BLaER1 (cell line): ENCODE measurements at regions not wholly inside any gene's neighbourhood (a gene's known extent, or its start where the extent isn't known, plus 50 kb on each side); places are given as distances from the start of the nearest gene placed in this dataset.

Experiments
- H3K27ac ChIP-seq: shearing (Covaris generic); formaldehyde crosslinking; 2 replicates; pipeline ENCODE4 v1.8.1; 2022
- H3K27me3 ChIP-seq: shearing (Covaris generic); formaldehyde crosslinking; 2 replicates; pipeline ENCODE4 v1.8.1; 2022
- H3K36me3 ChIP-seq: shearing (Covaris generic); formaldehyde crosslinking; 2 replicates; pipeline ENCODE4 v1.8.1; 2022
- H3K4me1 ChIP-seq: shearing (Covaris generic); formaldehyde crosslinking; 2 replicates; pipeline ENCODE4 v1.8.1; 2022
- H3K4me2 ChIP-seq: shearing (Covaris generic); formaldehyde crosslinking; 2 replicates; pipeline ENCODE4 v1.8.1; 2022
- H3K4me3 ChIP-seq: shearing (Covaris generic); formaldehyde crosslinking; 2 replicates; pipeline ENCODE4 v1.8.1; 2022
- H3K9ac ChIP-seq: shearing (Covaris generic); formaldehyde crosslinking; 2 replicates; pipeline ENCODE4 v1.8.1; 2022
- H3K9me3 ChIP-seq: shearing (Covaris generic); formaldehyde crosslinking; 2 replicates; pipeline ENCODE4 v1.8.1; 2022
- H4K20me1 ChIP-seq: shearing (Covaris generic); formaldehyde crosslinking; 2 replicates; pipeline ENCODE4 v1.8.1; 2022
- Cebpa-rat ChIP-seq: shearing (Covaris generic); IDR thresholded peaks from 2 replicates; pipeline ENCODE4 v1.8.1; 2022

DNA sequence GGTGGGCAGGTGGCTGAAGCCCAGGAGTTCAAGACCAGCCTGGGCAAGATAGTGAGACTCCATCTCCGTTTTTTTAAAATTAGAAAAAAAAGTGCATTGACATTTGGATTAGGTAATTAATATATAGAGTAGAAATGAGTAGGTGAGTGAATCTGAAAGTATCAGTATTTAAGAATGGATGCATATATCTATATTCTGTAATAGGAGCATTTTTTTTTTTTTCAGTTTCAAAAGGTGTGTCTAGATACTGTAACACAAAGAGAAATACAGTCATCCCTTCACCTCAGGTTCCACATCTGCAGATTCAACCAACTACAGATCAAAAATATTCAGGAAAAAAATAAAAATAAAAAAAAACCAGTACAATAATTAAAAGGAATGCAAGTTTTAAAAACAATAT lies 50.8 kb downstream of the RBM27 start:
- H4K20me1 ChIP-seq, result peaks cover 19% of the 10 kb centered on the region
- H3K9ac ChIP-seq, result no peak overlapping the region
- H3K27me3 ChIP-seq, result no peaks in the 10 kb centered on the region
- H3K4me3 ChIP-seq, result no peak overlapping the region
- no peak overlapping the region for H3K27ac ChIP-seq
- no peaks in the 10 kb centered on the region for H3K9me3 ChIP-seq
- H3K4me1 ChIP-seq, result peaks cover 5% of the 10 kb centered on the region; the same call in 1 of the 2 replicates
- H3K36me3 ChIP-seq, result peaks cover 77% of the 10 kb centered on the region
- no peak overlapping the region for H3K4me2 ChIP-seq
- TF ChIP-seq Cebpa-rat, result no peak

DNA sequence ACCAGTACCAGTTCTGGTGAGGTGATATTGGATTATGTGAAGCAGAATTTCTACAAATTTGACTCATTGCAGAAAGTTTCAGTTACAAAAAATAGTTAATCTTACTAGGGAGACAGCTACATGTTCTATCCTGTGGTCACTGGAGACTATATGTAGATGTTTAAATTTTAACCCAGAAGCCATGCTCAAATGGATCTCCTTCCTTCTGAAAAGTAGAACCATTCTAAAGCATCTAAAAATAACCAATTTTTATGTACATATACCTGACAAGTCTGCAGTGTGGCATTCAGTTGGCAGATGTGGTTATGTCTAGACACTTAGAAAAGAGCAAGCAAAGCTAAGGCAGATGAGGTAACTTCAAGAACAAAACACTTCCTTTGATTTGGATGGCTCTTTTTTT lies 65.5 kb upstream of the POU4F3 start:
- TF ChIP-seq Cebpa-rat, result no peak
- Histone ChIP-seq H3K4me1 (no peaks in the 10 kb centered on the region), H3K4me3 (no peak overlapping the region), H3K27me3 (no peaks in the 10 kb centered on the region), H3K36me3 (peaks cover 89% of the 10 kb centered on the region), H3K27ac (no peak overlapping the region), H3K9ac (no peak overlapping the region), H4K20me1 (0 out of 2 replicates have a peak, but pooled peaks cover 8% of the 10 kb centered on the region), H3K4me2 (no peak overlapping the region), H3K9me3 (no peaks in the 10 kb centered on the region)

DNA sequence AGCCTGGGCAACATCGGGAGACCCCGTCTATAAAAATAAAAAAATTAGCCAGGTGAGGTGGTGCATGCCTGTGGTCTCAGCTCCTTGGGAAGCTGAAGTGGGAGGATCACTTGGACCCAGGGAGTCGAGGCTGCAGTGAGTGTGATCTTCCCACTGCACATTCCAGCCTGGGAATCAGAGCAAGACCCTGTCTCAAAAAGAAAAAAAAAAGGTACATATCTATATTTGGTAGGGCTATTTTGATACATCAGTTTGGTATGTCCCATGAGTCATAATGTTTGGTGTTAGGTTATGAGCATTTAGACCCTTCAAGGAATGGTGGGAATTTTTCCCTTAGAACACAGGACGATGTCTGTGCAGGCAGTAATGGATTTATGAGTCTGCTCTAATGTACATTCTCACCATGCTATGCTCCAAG lies 55.3 kb upstream of the POU4F3 start:
- peaks cover 4% of the 10 kb centered on the region; the same call in 1 of the 2 replicates for H3K4me1 ChIP-seq
- no peak for TF ChIP-seq Cebpa-rat
- no peaks in the 10 kb centered on the region for H3K27me3 ChIP-seq
- H4K20me1 ChIP-seq, result no peaks in the 10 kb centered on the region
- no peak overlapping the region for H3K4me2 ChIP-seq
- no peaks in the 10 kb centered on the region for H3K9me3 ChIP-seq
- H3K27ac ChIP-seq, result no peak overlapping the region
- no peak overlapping the region for H3K4me3 ChIP-seq
- no peak overlapping the region for H3K9ac ChIP-seq
- H3K36me3 ChIP-seq, result peaks cover 72% of the 10 kb centered on the region

- TF ChIP-seq Cebpa-rat, result no peak
- Histone ChIP-seq H3K27me3 (no peaks in the 10 kb centered on the region), H3K36me3 (peaks cover 65% of the 10 kb centered on the region), H3K9ac (no peak overlapping the region), H3K4me2 (no peak overlapping the region), H3K4me3 (no peak overlapping the region), H3K27ac (no peak overlapping the region), H3K9me3 (no peaks in the 10 kb centered on the region), H3K4me1 (peaks cover 6% of the 10 kb centered on the region; the same call in 1 of the 2 replicates), H4K20me1 (no peaks in the 10 kb centered on the region)
Measured at GRCh38 chr5:146284016-146284415, 54.6 kb upstream of the POU4F3 start.
